GM12864 (cell line): ENCODE measurements at regions not wholly inside any gene's neighbourhood (a gene's known extent, or its start where the extent isn't known, plus 50 kb on each side); places are given as distances from the start of the nearest gene placed in this dataset.

Experiments used
- DNase-seq: peaks from one replicate; pipeline ENCODE4 v3.0.0-alpha.2; 2011; ENCODE audit warnings: low read depth
- H3K4me3 ChIP-seq: 2 replicates; pipeline ENCODE4 v1.5.1; 2011; ENCODE audit warnings: mild to moderate bottlenecking, low read depth, low read length, control low read depth
- CTCF ChIP-seq: IDR thresholded peaks from 2 replicates; pipeline ENCODE4 v1.5.1; 2011; ENCODE audit warnings: low read depth, mild to moderate bottlenecking, moderate library complexity, low read length, control low read depth, inconsistent platforms; ENCODE audit errors: missing control alignments

- no peak overlapping the region for H3K4me3 ChIP-seq
- DNase-seq = no peak
- no peak for TF ChIP-seq CTCF
Observed at GRCh38 chr1:95312181-95312580, 78.2 kb downstream of the RWDD3 start.

GRCh38 chr1:95313527-95313926, 79.5 kb downstream of the RWDD3 start:
- DNase-seq = no peak

GRCh38 chr1:95321531-95321930, 87.5 kb downstream of the RWDD3 start:
- DNase-seq = no peak
- TF ChIP-seq CTCF = no peak
- H3K4me3 ChIP-seq = no peak overlapping the region

More at GRCh38 chr1:95313527-95313926, 79.5 kb downstream of the RWDD3 start:
- H3K4me3 ChIP-seq = no peak overlapping the region
- no peak for TF ChIP-seq CTCF

GRCh38 chr1:95323123-95323522, 89.1 kb downstream of the RWDD3 start:
- TF ChIP-seq CTCF = no peak
- no peak for DNase-seq

GRCh38 chr1:95325349-95325748, 91.3 kb downstream of the RWDD3 start:
- no peak for TF ChIP-seq CTCF
- no peak for DNase-seq
- H3K4me3 ChIP-seq = no peak overlapping the region

More at GRCh38 chr1:95323123-95323522, 89.1 kb downstream of the RWDD3 start:
- no peak overlapping the region for H3K4me3 ChIP-seq

DNA sequence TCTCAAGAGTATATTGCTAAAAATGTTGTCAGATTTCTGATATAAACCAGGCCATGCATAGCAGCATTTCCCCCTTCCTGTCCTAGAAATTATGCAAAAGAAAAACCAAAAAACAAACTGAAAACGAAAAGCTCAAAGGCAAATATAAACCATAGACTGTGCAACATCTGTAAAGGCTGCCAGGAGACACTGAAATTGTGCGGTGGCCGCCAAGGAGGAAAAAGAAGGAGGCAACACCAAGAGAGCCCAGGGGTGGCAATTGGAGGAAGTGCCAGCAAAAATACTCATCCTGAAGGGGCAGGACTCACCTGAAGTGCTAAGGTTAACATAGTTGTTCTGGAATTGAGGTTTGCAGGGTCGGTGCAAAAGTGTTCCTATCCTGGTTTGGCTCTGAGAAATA, 92.0 kb downstream of the RWDD3 start:
- DNase-seq = no peak
- TF ChIP-seq CTCF = no peak
- H3K4me3 ChIP-seq = no peak overlapping the region

GRCh38 chr1:95332754-95333153, 98.7 kb downstream of the RWDD3 start:
- DNase-seq = no peak
- no peak overlapping the region for H3K4me3 ChIP-seq
- no peak for TF ChIP-seq CTCF
